ENCODE measurements at regions not wholly inside any gene's neighbourhood (a gene's known extent, or its start where the extent isn't known, plus 50 kb on each side); places are given as distances from the start of the nearest gene placed in this dataset.

DNA sequence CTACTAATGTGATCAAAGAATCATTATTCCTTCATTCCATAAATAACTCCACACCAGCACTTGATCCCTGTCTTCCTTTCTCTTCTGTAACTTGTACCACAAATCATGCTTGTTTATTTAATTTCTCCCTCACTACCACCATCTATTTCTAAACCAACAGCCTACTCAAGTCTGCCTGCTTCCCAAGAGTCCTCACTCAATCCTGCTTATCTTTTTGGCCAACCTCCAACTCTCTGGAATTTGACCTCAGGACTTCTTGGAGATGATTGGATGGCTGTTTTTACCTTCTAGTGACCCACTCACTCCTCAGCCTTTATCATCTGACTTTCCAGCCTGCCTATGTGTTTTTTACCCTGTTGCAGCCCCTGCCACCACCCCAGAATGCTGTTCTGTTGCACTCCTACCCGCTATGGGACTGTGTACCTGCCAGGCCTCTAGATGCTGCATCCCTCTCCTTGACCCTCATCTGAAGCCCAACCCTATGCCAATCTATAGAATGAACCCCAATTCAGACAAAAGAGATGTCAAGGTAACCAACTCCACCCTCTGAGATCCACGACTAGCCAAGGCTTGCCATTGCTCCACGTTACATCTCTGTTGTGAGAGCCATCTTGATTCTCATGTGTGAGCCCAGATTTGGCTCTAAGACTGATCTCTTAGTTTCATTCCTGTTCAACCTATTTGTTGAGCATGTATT lies 150.2 kb upstream of the PLEKHG7 start:
- peak; percentile 26 for DNase-seq

DNA sequence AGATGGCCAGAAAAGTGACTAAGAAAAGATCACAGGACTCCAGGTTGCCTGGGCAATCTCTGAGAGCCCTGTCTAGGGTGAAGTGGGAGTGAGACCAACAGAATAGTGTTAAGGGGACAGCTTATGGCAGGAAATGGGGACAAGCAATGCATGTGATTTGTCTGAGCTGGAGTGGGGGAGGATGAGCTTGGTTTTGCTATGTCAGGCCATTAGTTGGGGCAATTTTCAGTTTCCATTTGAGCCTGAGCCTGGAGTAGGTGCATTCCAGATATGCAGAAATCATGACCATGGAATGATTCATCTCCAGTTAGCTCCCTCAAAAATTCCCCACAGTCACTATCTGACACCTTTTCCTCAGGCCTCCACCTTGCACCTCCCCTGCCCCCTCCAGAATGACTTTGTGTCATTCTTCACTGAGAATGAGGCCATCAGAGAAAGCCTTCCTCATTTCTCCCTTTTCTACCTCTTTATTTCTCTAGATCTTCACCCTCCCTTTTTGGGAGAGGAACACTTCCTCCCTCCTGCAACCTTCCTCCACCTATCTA lies 150.9 kb upstream of the PLEKHG7 start:
- DNase-seq, result peak; percentile 72

DNA sequence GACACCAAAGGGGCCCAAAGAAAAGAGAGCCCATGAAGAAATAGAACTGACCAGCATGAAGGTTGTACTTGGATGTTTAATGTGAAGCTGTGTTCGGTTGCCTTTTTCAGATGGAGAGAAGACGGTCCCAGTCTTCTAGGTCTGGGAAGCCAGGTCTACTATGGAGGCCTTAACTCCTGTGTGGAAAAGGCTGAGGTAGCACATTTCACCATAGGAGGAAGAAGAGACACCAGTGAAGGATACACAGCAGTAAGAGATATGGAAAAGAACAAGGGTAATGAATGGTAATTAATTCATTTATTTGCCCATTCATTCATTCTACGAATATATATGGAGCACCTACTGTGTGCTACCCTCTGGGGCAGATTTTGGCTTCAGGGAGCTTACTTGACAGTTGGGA lies 151.6 kb upstream of the PLEKHG7 start:
- no peak for DNase-seq

DNA sequence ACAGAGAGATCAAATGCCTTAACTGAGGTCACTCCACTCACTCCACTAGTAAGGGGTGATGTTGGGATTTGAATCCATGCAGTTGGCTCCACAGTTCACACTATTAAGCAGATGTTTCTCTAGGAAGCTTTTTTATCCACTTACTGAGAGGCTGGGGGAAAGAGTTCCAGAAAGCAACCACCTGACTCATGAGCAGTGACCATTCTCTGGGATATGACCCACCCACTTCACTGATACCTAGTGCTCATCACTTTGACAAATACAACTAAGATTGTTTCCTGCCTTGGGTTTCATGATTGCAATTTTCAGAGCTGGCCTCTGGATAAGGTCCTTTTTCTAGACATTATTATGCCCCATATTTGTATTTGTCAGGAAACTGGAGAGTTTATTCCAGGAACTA lies 152.1 kb upstream of the PLEKHG7 start:
- no peak for DNase-seq

DNA sequence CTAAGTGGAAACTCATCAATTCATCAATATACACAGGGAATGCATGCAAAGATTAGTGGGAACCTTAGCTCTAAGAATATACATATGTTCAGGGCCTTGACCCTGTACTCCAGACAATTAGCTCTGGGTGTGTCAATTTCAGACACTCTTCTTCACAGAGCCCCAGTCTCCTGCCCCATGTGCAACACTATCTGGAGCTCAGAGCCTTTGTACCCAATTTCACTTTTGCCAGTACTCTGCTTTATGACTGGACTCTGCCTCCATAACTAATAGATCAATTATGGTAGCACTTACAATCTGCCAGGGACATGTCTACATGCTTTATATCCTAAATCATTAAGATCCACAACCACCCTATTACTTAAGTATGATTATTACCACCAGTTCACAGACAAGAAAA lies 152.5 kb upstream of the PLEKHG7 start:
- no peak for DNase-seq

DNA sequence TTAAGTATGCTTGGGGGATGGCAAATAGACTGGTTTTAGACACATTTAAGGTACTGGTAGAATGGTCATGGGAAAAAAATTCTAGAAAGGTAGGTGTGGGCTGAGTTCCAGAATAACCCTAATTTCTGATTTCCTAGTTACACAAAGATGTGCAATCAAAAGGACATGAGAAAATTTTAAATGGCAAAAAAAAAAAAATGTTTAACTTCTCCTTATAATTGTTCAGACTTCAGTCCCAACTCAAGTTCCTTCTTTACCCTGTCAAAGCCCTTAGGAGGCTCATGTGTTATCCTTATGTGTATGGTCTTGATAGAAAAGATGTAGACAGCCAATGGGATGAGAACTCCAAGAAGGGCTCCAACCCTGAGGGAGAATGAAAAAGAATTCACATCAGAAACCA lies 153.3 kb upstream of the PLEKHG7 start:
- DNase-seq, result no peak

DNA sequence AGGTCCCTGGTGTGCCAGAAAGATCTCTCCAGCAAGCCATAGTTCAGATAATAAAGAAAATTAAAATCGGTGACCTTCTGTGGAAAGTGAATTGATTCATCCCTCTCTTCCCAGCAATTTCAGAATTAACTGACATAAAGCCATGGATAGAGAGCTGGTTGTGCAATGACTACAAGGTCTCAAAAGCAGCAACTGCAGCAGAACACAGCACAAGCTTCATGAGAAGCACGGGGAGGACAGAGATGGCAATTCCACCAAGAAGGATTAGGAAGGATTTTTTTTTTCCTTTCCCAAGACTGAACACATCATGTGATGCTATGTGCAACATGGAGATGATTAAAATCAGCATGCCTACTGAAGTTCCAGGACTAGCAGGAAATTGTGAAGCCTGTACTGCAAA lies 154.9 kb upstream of the PLEKHG7 start:
- no peak for DNase-seq

DNA sequence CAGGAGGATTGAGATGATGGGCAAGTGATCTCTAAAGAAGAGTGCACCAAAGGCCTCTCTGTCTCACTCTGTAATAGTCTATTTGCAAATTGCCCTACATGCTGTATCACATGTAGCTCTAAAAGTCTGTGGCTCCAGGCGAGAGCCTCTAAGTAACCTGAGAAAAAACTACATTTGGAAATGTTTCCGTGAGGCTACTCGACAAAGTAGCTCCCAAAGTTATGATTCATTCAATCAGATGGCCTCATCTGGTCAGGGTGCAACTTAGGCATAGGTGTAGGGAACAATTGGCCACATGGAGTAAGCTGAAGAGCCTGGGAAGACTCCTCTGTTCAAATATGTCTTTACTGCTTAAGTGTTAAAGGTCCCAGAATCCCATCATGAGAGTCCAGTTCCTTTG lies 155.4 kb upstream of the PLEKHG7 start:
- DNase-seq, result no peak

DNA sequence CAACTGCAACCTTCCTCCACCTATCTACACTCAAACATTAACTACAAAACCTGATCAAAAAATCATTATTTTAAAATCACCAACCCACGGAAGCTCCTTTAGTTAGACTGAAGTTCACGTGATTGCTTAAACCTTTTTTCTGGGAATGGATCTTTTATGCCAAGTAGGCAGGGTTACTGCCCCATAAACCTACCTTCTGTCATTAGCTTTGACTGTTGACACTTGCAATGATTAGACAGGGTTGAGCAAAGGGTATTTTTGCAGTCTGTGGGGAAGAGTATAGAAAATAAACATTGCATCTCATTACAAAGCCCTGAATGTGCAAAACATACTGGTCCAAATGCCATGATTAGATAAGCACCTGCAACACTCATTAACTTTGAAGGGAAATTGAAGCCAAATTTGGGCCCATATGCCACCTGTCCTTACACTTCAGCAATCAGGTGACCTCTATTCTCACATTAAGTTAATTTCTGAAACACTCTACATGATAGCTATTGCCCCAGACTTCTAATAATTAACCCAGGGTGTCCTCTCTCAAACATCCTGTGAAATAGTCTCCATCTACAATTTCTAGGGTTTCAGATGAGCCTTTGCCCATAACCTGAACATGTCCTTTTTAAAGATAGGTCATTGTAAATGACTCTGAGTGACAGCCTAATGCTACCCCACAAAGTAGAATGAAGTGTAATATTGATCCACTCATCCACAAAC lies 156.0 kb upstream of the PLEKHG7 start:
- DNase-seq, result no peak

DNA sequence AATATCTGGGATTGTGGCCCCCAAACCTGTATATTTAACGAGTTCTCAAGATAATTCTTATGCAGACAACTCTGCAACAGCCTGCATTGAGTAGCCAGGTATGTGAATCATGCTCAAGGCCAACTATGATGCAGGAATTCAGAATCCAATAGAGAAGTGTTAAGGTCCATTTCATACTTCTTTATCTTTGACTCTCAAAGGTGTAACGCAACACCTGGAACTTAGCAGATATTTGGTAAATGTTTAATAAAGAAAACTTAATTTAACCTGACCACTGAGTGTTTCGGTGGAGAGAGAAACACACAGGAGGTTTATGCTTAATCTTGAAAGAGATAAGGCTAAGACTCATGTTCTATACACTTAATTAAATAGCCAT lies 156.5 kb upstream of the PLEKHG7 start:
- no peak for DNase-seq

DNA sequence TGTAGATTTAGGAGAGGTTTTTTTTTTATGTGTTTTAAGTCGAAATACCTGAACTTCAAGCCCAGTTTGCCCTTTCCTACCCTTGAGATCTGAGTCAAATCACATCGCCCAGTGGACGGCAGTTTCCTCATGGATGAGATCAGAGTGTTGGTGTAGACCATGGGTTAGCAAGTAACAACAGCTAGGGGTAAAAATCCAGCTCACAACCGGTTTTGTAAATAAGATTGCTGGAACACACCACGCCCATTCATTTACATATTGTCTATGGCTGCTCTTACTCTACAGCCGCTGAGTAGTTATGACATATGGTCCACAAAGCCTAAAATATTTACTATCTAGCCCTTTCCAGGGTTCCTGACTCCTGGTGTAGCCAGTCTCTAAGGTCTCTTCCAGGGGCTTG lies 158.5 kb upstream of the PLEKHG7 start:
- DNase-seq, result no peak

DNA sequence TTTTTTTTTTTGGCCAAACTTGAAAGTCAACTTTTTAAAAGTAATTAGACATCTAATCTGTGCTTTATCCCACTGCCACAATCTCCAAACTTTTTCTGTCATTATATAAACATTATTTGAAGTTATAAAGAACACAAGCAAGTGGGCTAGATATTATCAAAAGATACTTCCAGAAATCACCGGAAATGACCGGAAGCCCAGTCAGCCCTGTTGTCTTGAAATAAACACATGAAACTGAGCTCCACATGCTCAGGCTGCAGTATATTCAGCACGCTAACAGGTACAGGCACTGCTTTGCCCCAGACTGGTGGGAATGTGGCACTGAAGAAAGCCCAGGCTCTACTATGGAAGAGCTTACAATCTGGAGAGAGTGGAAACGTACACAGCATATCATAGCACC lies 158.9 kb upstream of the PLEKHG7 start:
- no peak for DNase-seq

DNA sequence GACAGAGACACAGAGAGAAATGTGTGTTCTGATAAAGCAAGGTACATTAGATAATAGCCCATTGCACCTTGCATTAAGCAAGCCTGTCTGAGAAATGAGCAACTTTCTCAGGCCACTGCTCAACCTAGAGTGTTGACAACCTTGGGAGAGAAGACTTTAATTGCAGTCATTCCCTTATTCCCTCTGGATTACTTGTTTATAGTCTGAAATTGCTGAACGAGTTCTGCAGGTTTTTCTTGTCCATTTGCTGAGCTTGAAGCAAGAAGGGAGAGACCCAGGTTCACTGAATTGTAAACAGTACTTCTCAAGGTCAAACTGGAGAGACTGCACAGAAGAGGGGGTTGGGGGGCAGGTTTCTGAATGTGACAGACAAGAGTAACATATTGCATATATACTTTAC lies 159.4 kb upstream of the PLEKHG7 start:
- no peak for DNase-seq

DNA sequence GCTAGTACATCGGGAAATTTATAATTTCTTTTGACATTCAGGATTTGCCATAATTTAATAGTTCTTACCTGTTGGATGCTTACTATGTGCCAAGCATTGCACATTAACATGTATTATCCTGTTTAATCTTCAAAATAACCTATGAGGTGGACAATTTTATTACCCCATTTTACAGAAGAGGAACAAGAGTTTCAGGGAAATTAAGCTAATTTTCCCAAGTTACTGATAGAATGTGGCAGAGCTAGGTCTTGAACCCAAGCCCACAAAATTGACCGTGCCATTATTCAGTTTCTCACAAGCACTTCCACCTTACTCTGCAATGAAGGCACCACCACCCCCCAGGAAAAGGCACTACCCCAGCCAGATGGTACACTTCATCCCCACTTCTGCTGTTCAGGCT lies 161.1 kb upstream of the PLEKHG7 start:
- DNase-seq, result no peak

DNA sequence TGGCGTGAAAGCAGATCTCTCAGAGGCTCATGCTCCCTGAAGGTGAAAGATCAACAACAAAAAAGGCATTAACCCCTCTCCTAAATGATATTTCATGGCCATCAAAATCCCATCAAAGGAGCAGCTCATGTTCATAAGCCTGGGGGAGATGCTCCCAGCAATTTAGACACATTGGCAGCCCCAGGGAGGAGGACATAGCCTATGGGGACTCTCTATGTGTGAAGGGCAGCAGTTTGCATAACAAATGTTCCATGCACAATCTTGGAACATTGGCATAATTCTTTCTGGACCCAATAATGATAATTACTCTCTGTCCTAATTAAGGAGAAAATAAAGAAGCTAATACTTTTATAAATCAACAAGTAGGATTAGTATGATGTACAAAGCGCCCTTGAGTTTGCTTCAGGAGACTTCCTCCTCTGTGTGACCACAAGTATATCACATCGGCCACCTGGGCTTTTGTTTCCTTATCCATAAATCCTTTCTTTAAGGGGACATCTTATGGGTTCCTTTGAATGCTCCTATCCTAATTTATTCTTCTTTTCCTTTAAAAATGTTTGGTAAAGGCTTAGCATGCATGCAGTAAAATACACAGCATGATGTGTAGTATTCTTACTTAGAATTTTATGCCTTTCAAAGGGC lies 161.9 kb upstream of the PLEKHG7 start:
- no peak for DNase-seq

DNA sequence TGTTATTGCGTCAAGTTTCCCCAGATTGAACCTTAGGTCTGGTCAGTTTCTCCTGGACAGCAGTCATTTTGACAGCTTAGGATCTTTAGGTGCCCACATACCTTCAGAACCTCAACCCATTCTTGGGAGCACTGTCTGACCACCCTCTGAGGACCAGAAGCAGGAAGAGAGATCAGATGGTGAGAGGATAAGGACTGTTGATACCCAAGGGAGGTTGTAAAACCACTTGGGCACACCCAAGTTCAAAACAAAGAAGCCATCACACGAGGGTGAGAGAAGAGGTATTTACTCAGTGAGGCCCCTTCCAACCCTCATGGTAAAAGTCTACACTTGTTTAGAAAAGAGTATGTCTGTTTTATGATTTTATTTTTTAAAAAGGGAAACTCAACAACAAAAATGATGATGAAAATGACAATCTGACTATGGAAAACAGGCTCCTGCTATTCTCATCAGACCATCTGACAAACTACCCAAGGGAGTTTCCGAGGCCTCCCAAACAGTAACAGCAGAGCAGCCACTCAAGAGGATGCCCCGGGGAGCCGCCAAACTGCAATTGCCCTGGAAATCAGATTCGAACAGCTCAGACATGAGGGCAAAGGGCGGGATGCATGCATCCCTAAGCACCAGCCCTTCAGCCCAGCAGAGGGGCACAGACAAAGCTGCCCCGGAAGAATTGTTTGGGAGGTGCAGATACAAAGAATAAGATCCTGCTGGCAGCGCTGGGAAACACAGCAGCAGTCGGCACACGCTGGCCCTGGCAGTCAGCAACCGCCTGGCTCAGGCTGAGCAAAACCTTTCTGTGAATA lies 162.6 kb upstream of the PLEKHG7 start:
- no peak for DNase-seq

DNA sequence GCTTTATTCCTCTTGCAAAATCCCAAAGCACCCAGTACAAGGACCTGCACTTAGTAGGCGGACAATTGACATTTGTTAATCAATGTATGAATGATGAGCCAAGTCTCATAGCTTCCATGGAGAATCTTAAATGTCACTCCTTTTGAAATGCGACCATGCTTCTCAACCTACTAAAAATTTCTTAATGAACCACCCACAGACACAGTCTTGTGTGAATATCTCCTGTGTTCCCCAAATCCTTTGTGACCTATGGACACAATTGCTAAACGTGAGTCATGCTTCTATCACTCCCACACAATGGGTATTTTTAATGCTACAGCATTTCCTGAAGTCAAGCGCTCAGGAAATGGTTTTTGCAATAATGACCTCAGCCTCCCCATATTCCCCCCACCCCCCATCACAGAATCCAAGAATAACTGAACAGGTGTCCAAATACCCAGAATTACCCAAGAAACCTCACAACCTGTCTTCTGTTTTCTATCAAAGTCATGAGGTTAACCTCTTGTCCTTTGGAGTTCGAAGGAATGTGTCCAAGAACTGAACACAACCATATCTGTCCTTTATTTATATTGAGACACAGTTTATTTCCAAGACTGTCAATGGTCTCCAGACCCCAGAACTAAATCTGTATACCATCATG lies 163.6 kb upstream of the PLEKHG7 start:
- peak; percentile 70 for DNase-seq

DNA sequence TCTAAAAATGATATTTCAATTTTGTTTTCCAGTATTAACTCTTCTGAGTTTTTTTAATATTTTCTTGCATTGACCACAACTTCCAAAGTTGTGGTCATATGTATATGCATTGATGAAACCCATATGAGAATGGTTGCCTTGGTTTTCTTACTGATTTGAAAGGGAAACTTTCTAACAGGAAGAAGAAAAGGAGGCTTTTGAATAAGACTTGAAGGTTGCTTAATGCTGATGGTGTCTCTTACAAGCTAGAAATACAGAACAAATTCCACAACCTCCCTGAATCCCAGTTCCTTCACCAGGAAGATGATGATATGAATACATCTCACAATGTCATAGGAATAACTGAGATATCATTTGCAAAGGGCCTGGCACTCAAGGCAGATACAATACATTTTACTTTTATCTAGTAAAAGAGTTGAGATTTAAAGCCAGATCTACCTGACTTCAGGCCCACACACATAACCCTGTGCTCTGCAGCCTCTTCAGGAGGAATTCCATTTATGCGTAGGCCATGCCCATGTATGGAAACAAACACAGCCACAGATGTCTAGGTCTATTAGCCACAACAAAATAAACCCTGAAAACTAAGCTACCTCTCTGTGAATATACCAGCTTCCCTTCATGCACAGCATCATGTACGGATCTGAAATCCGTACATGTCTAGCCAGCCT lies 165.4 kb upstream of the PLEKHG7 start:
- no peak for DNase-seq

DNA sequence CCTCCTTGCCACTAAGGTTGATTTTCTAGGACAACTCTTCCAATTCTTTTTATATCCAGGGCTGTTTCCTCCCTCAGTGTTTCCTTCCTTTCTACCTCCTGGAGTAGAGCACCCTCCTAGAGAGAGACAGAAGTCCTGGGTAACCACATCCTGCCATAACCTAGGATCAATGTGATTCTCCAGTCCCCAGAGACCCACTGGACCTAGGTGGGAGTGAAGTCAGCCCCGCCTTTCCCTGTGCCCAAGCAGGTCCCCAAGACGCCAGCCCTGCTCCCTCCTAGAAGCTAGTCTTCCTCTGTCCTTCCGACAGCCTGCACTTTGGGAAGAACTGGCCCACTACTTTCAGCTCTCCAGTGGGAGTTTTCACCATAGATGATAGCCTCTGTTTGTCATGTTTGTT lies 166.8 kb upstream of the PLEKHG7 start:
- DNase-seq, result no peak

DNA sequence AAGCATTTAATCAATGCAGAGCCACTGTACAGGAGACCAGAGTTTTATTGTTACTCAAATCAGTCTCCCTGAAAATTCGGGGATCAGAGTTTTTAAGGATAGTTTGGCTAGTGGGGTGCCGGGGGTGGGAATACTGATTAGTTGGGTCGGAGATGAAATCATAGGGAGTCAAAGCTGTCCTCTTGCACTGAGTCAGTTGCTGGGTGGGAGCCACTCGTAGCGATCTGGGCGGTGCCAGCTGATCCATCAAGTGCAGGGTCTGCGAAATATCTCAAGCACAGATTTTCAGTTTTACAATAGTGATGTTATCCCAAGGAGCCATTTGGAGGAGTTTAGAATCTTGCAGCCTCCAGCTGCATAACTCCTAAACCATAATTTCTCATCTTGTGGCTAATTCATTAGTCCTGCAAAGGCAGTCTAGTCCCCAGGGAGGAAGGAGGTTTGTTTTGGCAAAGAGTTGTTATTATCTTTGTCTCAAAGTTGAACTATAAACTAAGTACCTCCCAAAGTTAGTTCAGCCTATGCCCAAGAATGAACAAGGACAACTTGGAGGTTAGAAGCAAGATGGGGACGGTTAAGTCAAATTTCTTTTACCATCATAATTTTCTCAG lies 169.4 kb upstream of the PLEKHG7 start:
- DNase-seq, result peak; percentile 47

DNA sequence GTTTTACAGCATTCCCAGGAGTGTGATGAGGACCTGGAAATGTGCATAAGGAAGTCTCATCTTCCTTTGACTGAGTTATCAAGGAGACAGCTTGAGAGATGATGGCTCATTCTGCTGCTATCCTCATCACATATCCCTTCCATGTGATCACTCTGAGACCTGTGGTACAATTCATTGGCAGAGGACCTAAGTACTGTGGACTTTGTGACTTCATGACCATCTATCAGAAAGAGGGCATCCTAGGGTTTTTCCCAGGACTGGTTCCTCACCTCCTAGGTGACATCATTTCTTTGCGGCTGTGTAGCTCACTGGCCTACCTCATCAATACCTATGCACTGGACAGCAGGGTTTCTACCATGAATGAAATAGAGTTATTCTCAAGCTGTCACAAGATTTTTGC lies 172.1 kb upstream of the PLEKHG7 start:
- no peak for DNase-seq

DNA sequence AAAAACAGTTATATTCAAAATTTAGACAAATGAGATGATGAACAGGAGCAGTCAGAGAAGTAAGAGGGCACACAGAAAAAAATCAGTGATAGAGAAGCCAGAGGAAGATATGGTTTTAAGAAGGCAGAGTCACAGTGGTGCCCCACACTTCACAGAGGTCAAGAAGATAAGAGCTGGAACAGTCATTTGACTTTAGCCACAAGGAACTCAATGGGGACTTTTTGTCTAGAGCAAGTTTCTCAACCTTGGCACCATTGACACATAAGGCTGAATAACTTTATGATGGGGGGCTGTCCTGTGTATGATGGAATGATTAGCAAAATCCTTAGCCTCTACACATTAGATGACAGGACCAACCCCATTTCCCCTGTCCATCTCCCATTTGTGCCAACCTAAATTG lies 172.8 kb upstream of the PLEKHG7 start:
- no peak for DNase-seq
